HCT116 (cell line): ENCODE measurements at regions not wholly inside any gene's neighbourhood (a gene's known extent, or its start where the extent isn't known, plus 50 kb on each side); places are given as distances from the start of the nearest gene placed in this dataset.

Source experiments
- ATAC-seq: fragments of 200-7000 bp; cut with Tn5 transposase; 2 replicates; pipeline ENCODE4 v1.9.1; 2020; ENCODE audit warnings: mild to moderate bottlenecking, moderate library complexity
- BruUV-seq: library from RNA; stranded (reverse); fragments of 400-500 nt; replicated peaks from 2 replicates; lab custom pipeline; 2021; lab: Mats Ljungman, UMichigan
- CTCF ChIA-PET: fragments of 300-600 bp; sonication (Branson Sonifier 250); formaldehyde crosslinking; loops from one replicate; lab custom pipeline; 2021; ENCODE audit warnings: antibody characterized with exemption; lab: Charles Lee
- POLR2A ChIA-PET: fragments of 300-600, 350-600 bp; sonication (Branson Sonifier 250); formaldehyde crosslinking; loops from one replicate; lab custom pipeline; 2021; ENCODE audit warnings: antibody characterized with exemption; lab: Charles Lee
- RAD21 ChIA-PET, 2 experiments: fragments of 300-600 bp; sonication (Branson Sonifier 250); formaldehyde crosslinking; loops; one replicate each; lab custom pipeline; 2023; ENCODE audit warnings: low total read pairs in 2 of 2; ENCODE audit not compliant: uncharacterized antibody in 2 of 2, unreplicated experiment in 2 of 2, low non-redundant PET in 1 of 2; lab: Charles Lee
- DNase-seq: peaks from one replicate; pipeline ENCODE4 v3.0.0-alpha.2; 2010; ENCODE audit warnings: low read depth, low spot score
- H2AFZ ChIP-seq: fragments of 200-600 bp; shearing (Covaris generic), sonication (generic); 2 replicates; pipeline ENCODE4 v1.6.1; 2017; ENCODE audit warnings: low read depth, mixed run types, mixed read lengths, antibody characterized with exemption, low read length; ENCODE audit not compliant: poor library complexity, severe bottlenecking
- H3K27ac ChIP-seq: 2 replicates; pipeline ENCODE4 v1.5.1; 2012; ENCODE audit warnings: low read depth, low read length
- H3K27me3 ChIP-seq: fragments of 200-600 bp; sonication (generic); 2 replicates; pipeline ENCODE4 v1.6.1; 2016; ENCODE audit warnings: mixed run types, low read length, mixed read lengths; ENCODE audit not compliant: insufficient read depth
- H3K36me3 ChIP-seq, 2 experiments: fragments of 200-500 bp in 1 of 2; fragments of 200-600 bp in 1 of 2; sonication (Bioruptor generic) in 1 of 2; sonication (generic) in 1 of 2; 2 replicates each; pipeline versions ENCODE4 v1.5.1 to v1.6.1; 2014 to 2016; ENCODE audit warnings: low read length in 2 of 2, inconsistent platforms in 1 of 2, mixed read lengths in 1 of 2, mixed run types in 1 of 2; ENCODE audit not compliant: insufficient read depth in 2 of 2, control insufficient read depth in 1 of 2
- H3K4me1 ChIP-seq, 2 experiments: fragments of 200-600 bp in 1 of 2; sonication (generic) in 1 of 2; 2 replicates each; pipeline versions ENCODE4 v1.5.1 to v1.6.1; 2012 to 2017; ENCODE audit warnings: low read length in 2 of 2, inconsistent platforms in 1 of 2, mild to moderate bottlenecking in 1 of 2, mixed read lengths in 1 of 2, mixed run types in 1 of 2, moderate library complexity in 1 of 2; ENCODE audit not compliant: insufficient read depth in 2 of 2, control insufficient read depth in 1 of 2
- H3K4me2 ChIP-seq: fragments of 200-600 bp; sonication (generic); 2 replicates; pipeline ENCODE4 v1.6.1; 2017; ENCODE audit warnings: mixed run types, low read length, mixed read lengths
- H3K4me3 ChIP-seq, 2 experiments: fragments of 200-600 bp in 1 of 2; sonication (generic) in 1 of 2; replicated peaks in 1 of 2; 2 replicates each; pipeline ENCODE4 v1.5.1; 2011 to 2016; ENCODE audit warnings: low read length in 2 of 2, control low read depth in 1 of 2, low read depth in 1 of 2, mild to moderate bottlenecking in 1 of 2, mixed read lengths in 1 of 2, mixed run types in 1 of 2
- H3K79me2 ChIP-seq: fragments of 200-600 bp; sonication (generic); 2 replicates; pipeline ENCODE4 v1.6.1; 2017; ENCODE audit warnings: mild to moderate bottlenecking, mixed run types, low read length, moderate library complexity, mixed read lengths; ENCODE audit not compliant: insufficient read depth
- H3K9ac ChIP-seq: fragments of 200-600 bp; sonication (generic); 2 replicates; pipeline ENCODE4 v1.6.1; 2016; ENCODE audit warnings: low read length, mixed read lengths
- H3K9me2 ChIP-seq: fragments of 200-600 bp; sonication (generic), shearing (Covaris generic); 2 replicates; pipeline ENCODE4 v1.6.1; 2017; ENCODE audit warnings: mixed run types, mild to moderate bottlenecking, moderate library complexity; ENCODE audit not compliant: insufficient read depth
- H3K9me3 ChIP-seq, 2 experiments: fragments of 200-500 bp in 1 of 2; fragments of 200-600 bp in 1 of 2; sonication (Bioruptor generic) in 1 of 2; sonication (generic) in 1 of 2; 2 replicates each; pipeline ENCODE4 v1.6.1; 2014 to 2017; ENCODE audit warnings: low read length in 2 of 2, mixed read lengths in 2 of 2, inconsistent platforms in 1 of 2, low read depth in 1 of 2, mild to moderate bottlenecking in 1 of 2, mixed run types in 1 of 2, moderate library complexity in 1 of 2; ENCODE audit not compliant: control insufficient read depth in 1 of 2, insufficient read depth in 1 of 2
- H4K20me1 ChIP-seq: fragments of 200-600 bp; sonication (generic), shearing (Covaris generic); 2 replicates; pipeline ENCODE4 v1.6.1; 2017; ENCODE audit warnings: mixed run types, mild to moderate bottlenecking, moderate library complexity; ENCODE audit not compliant: insufficient read depth
- CBX3 ChIP-seq: IDR thresholded peaks from 2 replicates; pipeline ENCODE4 v1.6.1; 2012; ENCODE audit warnings: low read depth
- CEBPB ChIP-seq: IDR thresholded peaks from 2 replicates; pipeline ENCODE4 v1.6.1; 2012; ENCODE audit warnings: low read depth
- EZH2 ChIP-seq: fragments of 200-600 bp; sonication (generic); IDR thresholded peaks from 2 replicates; pipeline ENCODE4 v1.6.1; 2017; ENCODE audit warnings: antibody characterized with exemption, mixed run types
- RAD21 ChIP-seq: IDR thresholded peaks from 2 replicates; pipeline ENCODE4 v1.6.1; 2012; ENCODE audit warnings: low read depth, mild to moderate bottlenecking
- SIN3A ChIP-seq: IDR thresholded peaks from 2 replicates; pipeline ENCODE4 v1.6.1; 2012; ENCODE audit warnings: low read depth
- SRF ChIP-seq: IDR thresholded peaks from 2 replicates; pipeline ENCODE4 v1.6.1; 2012; ENCODE audit warnings: low read depth
- TCF7L2 ChIP-seq: IDR thresholded peaks from 2 replicates; pipeline ENCODE4 v1.7.0; 2011; ENCODE audit warnings: borderline replicate concordance, inconsistent platforms; ENCODE audit not compliant: insufficient read depth, insufficient read length; ENCODE audit errors: extremely low read depth
- YY1 ChIP-seq: IDR thresholded peaks from 2 replicates; pipeline ENCODE4 v1.6.1; 2011; ENCODE audit warnings: low read length, low read depth, moderate library complexity, mild to moderate bottlenecking; ENCODE audit not compliant: insufficient replicate concordance; ENCODE audit errors: extremely low read depth
- ZFX ChIP-seq: fragments of 450-650 bp; IDR thresholded peaks from 2 replicates; pipeline ENCODE4 v1.6.1; 2017
- intact Hi-C: fragments of 100-400 bp; cut with micrococcal nuclease; formaldehyde crosslinking; loops from 2 replicates; pipeline ENCODE4 v1.10.0; 2022
- TF ChIP-seq, protein P1 (sequence below): IDR thresholded peaks from 2 replicates; pipeline ENCODE4 v1.6.1; 2012
- TF ChIP-seq, protein P2 (sequence below), 3 experiments: fragments of 200-600 bp in 1 of 3; sonication (generic) in 1 of 3; IDR thresholded peaks in 2 of 3; conservative IDR thresholded peaks in 1 of 3; 2 replicates each; pipeline ENCODE4 v1.5.1; 2012 to 2017; ENCODE audit warnings: low read depth in 2 of 3, low read length in 2 of 3, antibody characterized with exemption in 1 of 3, borderline replicate concordance in 1 of 3, control low read depth in 1 of 3, mild to moderate bottlenecking in 1 of 3, mixed read lengths in 1 of 3, mixed run types in 1 of 3, moderate library complexity in 1 of 3; ENCODE audit not compliant: insufficient read depth in 1 of 3
- TF ChIP-seq, protein P3 (sequence below): IDR thresholded peaks from 2 replicates; pipeline ENCODE4 v1.6.1; 2011; ENCODE audit warnings: mild to moderate bottlenecking, low read length, moderate library complexity; ENCODE audit not compliant: insufficient replicate concordance; ENCODE audit errors: extremely low read depth

DNA sequence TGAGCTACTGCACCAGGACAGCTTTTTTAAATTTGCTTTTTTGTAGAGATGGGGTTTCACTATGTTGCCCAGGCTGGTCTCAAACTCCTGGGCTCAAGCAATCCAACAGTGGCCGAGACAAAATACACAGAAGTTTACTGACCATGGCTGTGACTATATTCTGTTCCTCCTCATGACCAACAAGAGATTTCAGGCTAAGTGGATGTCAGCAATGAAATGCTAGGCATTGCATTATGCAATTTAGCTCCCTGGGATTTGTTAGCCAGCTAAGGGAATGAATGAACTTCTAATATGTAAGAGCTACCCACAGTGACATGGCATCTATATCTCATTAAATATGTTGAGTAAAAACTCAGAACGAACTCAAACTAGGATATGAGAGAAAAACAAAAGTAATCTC, 81.9 kb upstream of the MBOAT2 start:
- ChIA-PET CTCF (no interaction called here), POLR2A (no interaction called here), RAD21 (interaction anchor here in 1 of 2 experiments (0.6 kb wide), 1 partner anchor 14 kb away, joined by 3 read pairs; no protein-coding TSS in a partner anchor)
- TF ChIP-seq, protein P1, sequence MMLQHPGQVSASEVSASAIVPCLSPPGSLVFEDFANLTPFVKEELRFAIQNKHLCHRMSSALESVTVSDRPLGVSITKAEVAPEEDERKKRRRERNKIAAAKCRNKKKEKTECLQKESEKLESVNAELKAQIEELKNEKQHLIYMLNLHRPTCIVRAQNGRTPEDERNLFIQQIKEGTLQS = no peak
- TF ChIP-seq, protein P2, sequence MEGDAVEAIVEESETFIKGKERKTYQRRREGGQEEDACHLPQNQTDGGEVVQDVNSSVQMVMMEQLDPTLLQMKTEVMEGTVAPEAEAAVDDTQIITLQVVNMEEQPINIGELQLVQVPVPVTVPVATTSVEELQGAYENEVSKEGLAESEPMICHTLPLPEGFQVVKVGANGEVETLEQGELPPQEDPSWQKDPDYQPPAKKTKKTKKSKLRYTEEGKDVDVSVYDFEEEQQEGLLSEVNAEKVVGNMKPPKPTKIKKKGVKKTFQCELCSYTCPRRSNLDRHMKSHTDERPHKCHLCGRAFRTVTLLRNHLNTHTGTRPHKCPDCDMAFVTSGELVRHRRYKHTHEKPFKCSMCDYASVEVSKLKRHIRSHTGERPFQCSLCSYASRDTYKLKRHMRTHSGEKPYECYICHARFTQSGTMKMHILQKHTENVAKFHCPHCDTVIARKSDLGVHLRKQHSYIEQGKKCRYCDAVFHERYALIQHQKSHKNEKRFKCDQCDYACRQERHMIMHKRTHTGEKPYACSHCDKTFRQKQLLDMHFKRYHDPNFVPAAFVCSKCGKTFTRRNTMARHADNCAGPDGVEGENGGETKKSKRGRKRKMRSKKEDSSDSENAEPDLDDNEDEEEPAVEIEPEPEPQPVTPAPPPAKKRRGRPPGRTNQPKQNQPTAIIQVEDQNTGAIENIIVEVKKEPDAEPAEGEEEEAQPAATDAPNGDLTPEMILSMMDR (IDR thresholded peaks at IDR 0.05 in 2 of 3, conservative IDR thresholded peaks at IDR 0.05 in 1 of 3; ENCODE audit: borderline replicate concordance in 1 of 3, insufficient read depth in 1 of 3, low read depth in 2 of 3, low read length in 2 of 3) = no peak
- TF ChIP-seq TCF7L2 = no peak
- TF ChIP-seq RAD21 = no peak
- H3K9me2 ChIP-seq = no peaks in the 10 kb centered on the region
- no peaks in the 10 kb centered on the region for H4K20me1 ChIP-seq
- H3K27ac ChIP-seq = no peak overlapping the region
- H3K79me2 ChIP-seq = no peaks in the 10 kb centered on the region
- no TSS peak for BruUV-seq
- H3K9ac ChIP-seq = no peak overlapping the region
- no peaks in the 10 kb centered on the region for H3K9me3 ChIP-seq
- DNase-seq (no peak), ATAC-seq (no peak)
- H3K4me2 ChIP-seq = no peak overlapping the region
- H3K4me3 ChIP-seq = no peak overlapping the region
- H3K27me3 ChIP-seq = no peaks in the 10 kb centered on the region
- no peak overlapping the region for H2AFZ ChIP-seq
- no peaks in the 10 kb centered on the region for H3K4me1 ChIP-seq
- H3K36me3 ChIP-seq = no peaks in the 10 kb centered on the region
- intact Hi-C loops = no loop called here

- CTCF ChIA-PET = no interaction called here
- no TSS peak for BruUV-seq
- TF ChIP-seq, protein P3, sequence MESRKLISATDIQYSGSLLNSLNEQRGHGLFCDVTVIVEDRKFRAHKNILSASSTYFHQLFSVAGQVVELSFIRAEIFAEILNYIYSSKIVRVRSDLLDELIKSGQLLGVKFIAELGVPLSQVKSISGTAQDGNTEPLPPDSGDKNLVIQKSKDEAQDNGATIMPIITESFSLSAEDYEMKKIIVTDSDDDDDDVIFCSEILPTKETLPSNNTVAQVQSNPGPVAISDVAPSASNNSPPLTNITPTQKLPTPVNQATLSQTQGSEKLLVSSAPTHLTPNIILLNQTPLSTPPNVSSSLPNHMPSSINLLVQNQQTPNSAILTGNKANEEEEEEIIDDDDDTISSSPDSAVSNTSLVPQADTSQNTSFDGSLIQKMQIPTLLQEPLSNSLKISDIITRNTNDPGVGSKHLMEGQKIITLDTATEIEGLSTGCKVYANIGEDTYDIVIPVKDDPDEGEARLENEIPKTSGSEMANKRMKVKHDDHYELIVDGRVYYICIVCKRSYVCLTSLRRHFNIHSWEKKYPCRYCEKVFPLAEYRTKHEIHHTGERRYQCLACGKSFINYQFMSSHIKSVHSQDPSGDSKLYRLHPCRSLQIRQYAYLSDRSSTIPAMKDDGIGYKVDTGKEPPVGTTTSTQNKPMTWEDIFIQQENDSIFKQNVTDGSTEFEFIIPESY = no peak
- TF ChIP-seq CBX3 (no peak), YY1 (no peak), EZH2 (no peak), ZFX (no peak), SIN3A (no peak), CEBPB (no peak), SRF (no peak)
- TF ChIP-seq, protein P2 (IDR thresholded peaks at IDR 0.05 in 2 of 3, conservative IDR thresholded peaks at IDR 0.05 in 1 of 3; ENCODE audit: borderline replicate concordance in 1 of 3, insufficient read depth in 1 of 3, low read depth in 2 of 3, low read length in 2 of 3) = no peak
Measured at GRCh38 chr2:9083287-9083686, 79.8 kb upstream of the MBOAT2 start.

More at GRCh38 chr2:9083287-9083686, 79.8 kb upstream of the MBOAT2 start:
- no peaks in the 10 kb centered on the region for H4K20me1 ChIP-seq
- H3K9me3 ChIP-seq = no peaks in the 10 kb centered on the region
- no peaks in the 10 kb centered on the region for H3K4me1 ChIP-seq
- ChIA-PET RAD21 (no interaction called here), POLR2A (no interaction called here)
- H3K9me2 ChIP-seq = no peaks in the 10 kb centered on the region
- no peak for ATAC-seq
- DNase-seq = no peak
- H3K36me3 ChIP-seq = no peaks in the 10 kb centered on the region
- no peak overlapping the region for H3K4me3 ChIP-seq
- no peak overlapping the region for H2AFZ ChIP-seq
- no peak overlapping the region for H3K4me2 ChIP-seq
- H3K27ac ChIP-seq = no peak overlapping the region
- H3K79me2 ChIP-seq = no peaks in the 10 kb centered on the region
- no peaks in the 10 kb centered on the region for H3K27me3 ChIP-seq
- H3K9ac ChIP-seq = no peak overlapping the region
- intact Hi-C loops = no loop called here
